HG02970 (cell line): ENCODE measurements at regions not wholly inside any gene's neighbourhood (a gene's known extent, or its start where the extent isn't known, plus 50 kb on each side); places are given as distances from the start of the nearest gene placed in this dataset.

Experiments
- ATAC-seq: cut with Tn5 transposase; IDR thresholded peaks from one replicate; pipeline ENCODE4 v1.9.1; 2021; ENCODE audit warnings: mild to moderate bottlenecking, moderate library complexity, moderate number of reproducible peaks; ENCODE audit not compliant: unreplicated experiment, low FRiP score

DNA sequence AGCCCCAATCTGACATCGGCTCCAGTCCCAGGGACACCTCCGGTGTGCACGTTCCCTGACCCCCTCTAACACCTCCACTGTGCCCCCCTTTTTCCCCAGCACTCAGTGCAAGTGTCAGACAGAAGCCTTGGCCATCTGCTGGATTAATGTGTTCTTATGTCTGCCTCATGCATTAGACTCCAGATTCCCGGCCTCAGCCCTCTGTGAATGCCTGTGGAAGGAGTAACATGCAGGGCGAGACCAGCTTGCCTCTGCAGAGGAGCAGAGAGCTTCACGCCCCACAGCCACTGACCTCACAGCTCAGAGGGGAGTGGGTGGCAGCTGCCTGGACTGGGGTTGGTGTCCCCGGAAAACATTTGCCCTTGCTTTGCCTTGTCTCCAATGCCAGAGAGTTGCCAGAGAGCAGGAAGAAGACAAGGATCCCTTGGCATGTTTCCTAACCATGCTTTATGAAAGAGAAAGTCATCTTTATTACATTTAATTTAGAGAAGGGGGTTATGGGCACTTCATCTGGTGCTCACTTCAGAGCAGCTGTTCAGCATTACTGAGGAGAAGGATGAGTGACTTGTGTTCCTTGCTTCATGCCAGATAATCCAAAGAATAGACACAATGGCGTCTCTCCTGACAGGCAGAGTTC, 91.6 kb upstream of the CXCL12 start:
- ATAC-seq = no peak

- ATAC-seq = no peak
Observed at GRCh38 chr10:44477046-44477425, 92.1 kb upstream of the CXCL12 start.

- ATAC-seq = no peak
Observed at GRCh38 chr10:44478040-44478439, 93.1 kb upstream of the CXCL12 start.

DNA sequence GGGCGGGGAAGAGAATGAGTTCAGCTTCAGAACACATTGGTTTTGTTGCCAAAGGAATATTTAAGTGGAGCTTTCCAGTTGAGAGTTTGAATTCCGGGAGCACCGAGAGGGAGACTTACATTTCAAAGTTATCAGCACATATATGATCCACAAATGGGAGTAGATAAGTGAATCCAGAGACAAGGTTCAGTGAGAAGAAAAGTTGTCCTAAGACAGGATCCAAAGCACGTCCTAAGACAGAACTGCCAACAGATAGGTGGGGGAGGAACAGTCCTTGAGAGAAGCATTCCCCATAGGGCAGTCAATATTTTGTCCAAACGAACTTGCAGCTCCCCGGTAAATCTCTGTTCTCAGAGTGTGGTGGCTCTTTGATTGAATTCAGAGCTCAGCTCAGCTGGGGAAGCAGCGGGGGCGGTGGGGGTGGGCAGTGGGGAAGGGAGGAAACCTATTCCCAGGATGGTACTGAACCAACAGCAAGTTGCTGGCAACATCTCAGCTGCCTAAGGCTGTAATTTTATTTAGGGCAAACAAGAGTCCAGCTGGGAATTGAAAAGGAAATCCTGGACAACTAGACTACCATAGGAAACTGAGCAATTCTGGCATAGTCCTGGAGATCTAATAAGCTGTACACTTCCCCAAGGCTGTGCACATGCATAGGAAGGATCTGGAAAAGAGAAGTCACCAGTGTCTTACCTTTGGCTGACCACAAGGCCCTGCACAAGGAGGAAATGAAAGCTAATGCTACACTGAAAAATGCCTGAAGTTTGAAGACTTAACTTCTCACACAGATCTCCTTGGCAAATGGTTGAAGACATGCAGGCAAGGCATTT, 94.2 kb upstream of the CXCL12 start:
- no peak for ATAC-seq

DNA sequence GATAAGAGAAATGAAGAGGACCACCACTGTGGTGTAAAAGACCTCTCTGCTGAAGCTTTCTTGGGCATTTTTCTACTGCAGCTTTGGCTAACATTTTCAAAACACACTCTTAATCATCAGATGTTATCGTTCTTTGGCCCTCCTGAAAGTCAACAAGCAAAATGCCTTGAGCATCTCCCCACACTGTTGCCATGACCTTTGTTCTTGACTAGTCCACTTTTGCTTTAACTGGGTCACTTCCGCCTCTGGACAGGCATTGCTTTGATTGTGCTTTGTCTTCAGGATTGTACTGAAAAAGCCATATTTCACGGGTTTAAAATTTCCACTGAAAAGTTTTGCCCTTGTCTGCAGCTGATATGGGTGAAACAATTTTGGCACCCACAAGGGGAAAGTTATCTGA, 107.8 kb upstream of the CXCL12 start:
- no peak for ATAC-seq

GRCh38 chr10:44498222-44498621, 113.3 kb upstream of the CXCL12 start:
- no peak for ATAC-seq

GRCh38 chr10:44500451-44500850, 115.6 kb upstream of the CXCL12 start:
- ATAC-seq = no peak

GRCh38 chr10:44506386-44506785, 121.5 kb upstream of the CXCL12 start:
- ATAC-seq = no peak

GRCh38 chr10:44510379-44511115, 125.7 kb upstream of the CXCL12 start:
- ATAC-seq = no peak

DNA sequence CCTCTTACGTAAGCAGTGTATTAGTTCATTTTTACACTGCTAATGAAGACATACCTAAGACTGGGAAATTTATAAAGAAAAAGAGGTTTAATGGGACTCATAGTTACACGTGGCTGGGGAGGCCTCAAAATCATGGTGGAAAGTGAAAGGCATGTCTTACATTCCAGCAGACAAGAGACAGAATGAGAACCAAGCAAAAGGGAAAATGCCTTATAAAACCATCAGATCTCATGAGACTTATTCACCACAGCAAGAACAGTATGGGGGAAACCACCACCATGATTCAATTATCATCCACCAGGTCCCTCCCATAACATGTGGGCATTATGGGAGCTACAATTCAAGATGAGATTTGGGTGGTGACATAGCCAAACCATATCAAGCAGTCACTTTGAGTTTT, 126.3 kb upstream of the CXCL12 start:
- ATAC-seq = no peak

DNA sequence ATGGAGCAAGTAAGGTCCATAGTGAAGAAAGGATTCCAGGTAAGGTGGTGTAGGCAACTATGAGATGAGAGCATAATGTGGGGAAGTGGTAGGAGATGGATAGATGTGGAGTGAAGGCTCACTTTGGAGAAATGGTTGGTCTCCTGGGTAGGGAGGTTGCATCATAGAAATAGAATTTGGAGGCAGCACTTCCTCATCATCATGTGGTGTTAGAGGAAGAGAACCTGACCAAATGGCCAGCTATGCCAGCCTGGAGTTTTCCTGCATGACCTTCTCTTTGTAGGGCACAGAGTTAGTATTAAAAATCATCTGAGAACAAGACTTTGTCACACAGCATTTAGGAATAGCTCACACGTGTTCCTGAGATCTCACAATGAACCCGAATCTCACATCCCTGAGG, 126.7 kb upstream of the CXCL12 start:
- no peak for ATAC-seq

DNA sequence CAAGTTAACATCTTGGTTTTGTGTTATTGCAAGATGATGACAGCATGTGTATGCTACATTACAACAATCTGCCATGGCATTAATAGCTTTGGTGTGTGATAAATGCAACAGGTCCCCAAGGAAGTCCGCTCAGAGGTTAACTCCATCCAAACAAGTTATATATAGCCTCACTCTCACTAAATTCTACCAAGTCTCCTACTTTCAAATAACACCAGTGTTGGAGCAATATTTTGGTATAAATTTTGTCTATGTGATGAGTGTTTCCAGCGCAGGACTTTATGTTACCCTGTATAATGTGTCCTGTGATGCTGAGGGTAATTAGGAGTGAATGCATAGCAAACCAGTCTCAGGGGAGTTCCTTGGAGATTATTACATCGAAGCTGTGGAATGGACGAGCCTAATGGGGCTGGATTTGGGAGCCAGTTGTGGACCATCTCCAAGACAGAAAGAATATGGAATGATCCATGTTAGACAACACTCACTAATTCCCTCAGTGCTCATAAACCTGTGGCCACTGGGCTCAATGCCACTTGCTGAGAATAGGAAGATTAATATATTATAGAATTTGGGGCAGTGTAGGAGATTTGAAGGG, 127.6 kb upstream of the CXCL12 start:
- no peak for ATAC-seq

DNA sequence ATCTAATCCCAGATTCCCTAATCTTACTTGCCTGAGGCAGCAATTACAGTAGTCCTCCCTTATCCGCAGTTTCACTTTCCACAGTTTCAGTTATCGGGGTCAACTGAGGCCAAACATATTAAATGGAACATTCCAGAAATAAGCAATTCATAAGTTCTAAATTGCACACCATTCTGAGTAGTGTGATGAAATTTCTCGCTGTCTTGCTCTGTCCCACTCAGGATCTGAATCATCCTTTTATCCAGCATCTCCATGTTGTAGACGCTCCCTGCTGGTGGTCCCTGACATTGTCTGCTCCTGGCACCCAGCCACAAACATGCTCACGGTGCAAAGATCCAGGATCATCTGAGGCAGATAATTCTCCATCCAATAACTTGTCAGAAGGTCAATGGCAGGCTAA, 128.7 kb upstream of the CXCL12 start:
- no peak for ATAC-seq

- ATAC-seq = no peak
Observed at GRCh38 chr10:44516891-44517290, 132.0 kb upstream of the CXCL12 start.

- no peak for ATAC-seq
Observed at GRCh38 chr10:44517635-44518034, 132.7 kb upstream of the CXCL12 start.

DNA sequence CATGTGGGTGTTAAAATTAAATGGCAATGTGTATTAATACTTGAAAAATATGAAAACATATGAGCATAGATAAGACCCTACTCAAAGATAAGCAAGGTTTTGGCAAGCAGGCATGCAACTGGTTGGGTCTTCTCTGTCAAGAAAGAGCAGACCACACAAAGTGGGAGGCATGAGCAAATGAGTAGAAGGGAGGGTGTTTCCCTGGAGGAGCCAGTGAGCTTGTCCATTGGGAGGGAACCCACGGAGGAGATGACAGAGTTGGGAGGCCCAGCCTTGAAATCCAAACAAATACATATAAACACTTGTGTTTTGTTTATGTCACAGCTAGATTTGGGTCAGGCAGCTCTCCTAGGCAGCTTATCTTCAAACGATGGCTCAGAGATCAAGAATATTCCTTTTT, 134.5 kb upstream of the CXCL12 start:
- no peak for ATAC-seq

- no peak for ATAC-seq
Observed at GRCh38 chr10:44520651-44521050, 135.8 kb upstream of the CXCL12 start.

- no peak for ATAC-seq
Observed at GRCh38 chr10:44539178-44539577, 154.3 kb upstream of the CXCL12 start.

- no peak for ATAC-seq
Observed at GRCh38 chr10:44552726-44553125, 167.8 kb upstream of the CXCL12 start.

DNA sequence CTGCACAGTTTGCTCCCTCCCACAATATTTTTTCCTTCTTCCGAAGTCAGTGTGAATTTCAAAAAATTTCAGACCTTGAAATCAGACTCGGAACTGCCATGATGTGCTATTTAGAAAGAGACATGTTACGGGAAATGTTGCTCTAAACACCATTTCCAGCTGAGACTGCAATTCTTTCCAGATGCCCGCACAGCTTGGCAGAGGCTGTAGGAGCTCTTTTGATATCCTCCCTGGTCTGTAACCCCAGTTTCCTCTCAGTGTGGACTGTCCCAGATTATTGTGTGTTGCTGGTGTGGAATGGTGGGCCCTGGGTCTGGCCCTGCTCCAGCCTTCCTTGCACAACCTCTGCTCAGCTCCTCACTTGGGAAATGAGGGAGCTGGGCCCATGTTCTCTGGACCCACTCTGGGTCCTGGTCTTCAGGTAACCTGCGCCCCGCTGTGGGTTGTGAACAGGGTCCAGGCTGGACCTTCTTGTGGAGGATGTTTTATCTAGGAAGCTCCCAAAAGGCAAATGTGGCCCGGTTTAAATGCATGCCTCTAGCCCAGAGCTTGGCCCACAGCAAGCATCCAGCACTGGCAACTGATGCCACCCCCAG, 172.8 kb upstream of the CXCL12 start:
- ATAC-seq = no peak

- no peak for ATAC-seq
Observed at GRCh38 chr10:44558521-44558920, 173.6 kb upstream of the CXCL12 start.
